HG03565 (cell line): ENCODE measurements at regions not wholly inside any gene's neighbourhood (a gene's known extent, or its start where the extent isn't known, plus 50 kb on each side); places are given as distances from the start of the nearest gene placed in this dataset.

Source experiments
- ATAC-seq: cut with Tn5 transposase; IDR thresholded peaks from one replicate; pipeline ENCODE4 v1.9.1; 2021; ENCODE audit warnings: mild to moderate bottlenecking, moderate library complexity; ENCODE audit not compliant: unreplicated experiment

DNA sequence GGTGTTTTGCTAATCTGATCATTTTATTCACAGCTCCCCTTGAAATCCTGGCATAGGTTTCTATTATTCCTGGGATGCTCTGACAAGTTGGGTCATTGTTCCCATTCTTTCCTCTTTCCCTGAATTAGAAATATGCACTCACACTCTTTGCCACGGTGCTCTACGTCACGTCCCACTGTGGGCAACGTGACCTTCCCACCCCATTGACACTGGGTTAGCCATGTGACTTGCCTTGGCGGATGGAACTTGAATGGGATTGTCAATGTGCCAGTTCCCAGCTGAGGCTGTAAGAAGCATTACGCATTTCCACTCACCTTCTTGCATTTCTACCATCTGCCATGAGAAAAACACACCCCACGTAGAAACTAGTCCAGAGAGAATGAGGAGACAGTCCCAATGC, 492.4 kb downstream of the SHISA9 start:
- ATAC-seq, result no peak

DNA sequence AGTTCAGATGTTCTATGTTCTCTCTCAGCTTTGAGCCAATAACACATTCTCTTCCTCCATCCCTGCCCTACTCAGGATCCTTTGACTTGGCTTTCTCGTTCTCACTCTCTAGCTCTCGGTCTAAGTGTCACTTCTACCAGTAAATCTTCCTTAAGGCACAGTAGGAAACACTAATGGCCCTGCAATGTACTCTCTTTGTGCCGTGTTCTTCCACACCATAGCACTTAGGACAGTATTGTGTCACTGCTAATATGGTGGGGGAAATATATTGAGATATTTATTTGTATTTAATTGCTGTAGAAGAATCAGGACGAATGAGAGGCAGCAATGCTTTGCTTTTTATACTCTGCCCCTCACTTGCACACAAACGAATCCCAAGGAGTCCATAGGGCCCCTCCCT, 493.1 kb downstream of the SHISA9 start:
- ATAC-seq, result no peak

GRCh38 chr16:13397126-13397525, 495.7 kb downstream of the SHISA9 start:
- ATAC-seq, result no peak

- no peak for ATAC-seq
Measured at GRCh38 chr16:13401641-13402040, 500.2 kb downstream of the SHISA9 start.

GRCh38 chr16:13402601-13403000, 501.2 kb downstream of the SHISA9 start:
- no peak for ATAC-seq

DNA sequence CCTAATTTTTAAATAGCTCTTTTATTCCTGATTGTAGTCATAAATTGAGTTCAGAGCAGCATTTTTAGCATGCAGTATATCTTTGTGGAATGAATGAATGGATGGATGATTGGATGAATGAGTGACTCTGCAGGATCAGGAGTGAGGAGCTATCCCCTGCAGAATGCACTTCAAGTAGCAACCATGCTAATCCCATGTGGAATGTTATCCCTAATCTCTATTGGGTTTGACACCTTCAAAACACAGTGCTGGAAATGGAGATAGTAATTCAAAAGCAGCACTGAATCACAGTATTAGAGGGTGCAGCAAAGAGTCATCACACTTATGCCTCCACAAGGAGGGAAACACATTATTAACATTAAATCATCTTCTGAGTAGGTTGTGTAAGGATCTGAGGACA, 501.9 kb downstream of the SHISA9 start:
- ATAC-seq, result no peak

GRCh38 chr16:13414154-13414553, 505.8 kb upstream of the ERCC4 start:
- ATAC-seq, result no peak

GRCh38 chr16:13419589-13419988, 500.4 kb upstream of the ERCC4 start:
- no peak for ATAC-seq

DNA sequence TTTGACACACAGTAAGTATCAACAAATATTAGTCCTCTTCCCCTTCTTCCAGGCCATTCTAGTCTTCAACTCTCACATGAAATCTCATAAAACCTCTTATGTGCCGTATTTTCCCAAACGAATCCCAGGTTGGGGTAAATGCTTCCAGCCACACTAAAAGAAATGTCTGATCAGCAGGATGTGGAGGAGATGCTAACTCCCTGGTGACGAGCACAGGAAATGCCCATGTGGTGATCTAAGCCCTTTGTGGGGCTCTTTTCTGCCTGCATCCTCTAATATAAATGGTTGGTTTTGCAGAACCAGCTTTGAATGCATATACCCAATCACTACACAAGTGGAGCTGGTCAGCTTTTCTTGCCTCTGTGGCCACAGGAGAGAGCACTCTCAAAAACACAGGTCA, 498.2 kb upstream of the ERCC4 start:
- no peak for ATAC-seq

GRCh38 chr16:13425836-13426235, 494.1 kb upstream of the ERCC4 start:
- no peak for ATAC-seq

DNA sequence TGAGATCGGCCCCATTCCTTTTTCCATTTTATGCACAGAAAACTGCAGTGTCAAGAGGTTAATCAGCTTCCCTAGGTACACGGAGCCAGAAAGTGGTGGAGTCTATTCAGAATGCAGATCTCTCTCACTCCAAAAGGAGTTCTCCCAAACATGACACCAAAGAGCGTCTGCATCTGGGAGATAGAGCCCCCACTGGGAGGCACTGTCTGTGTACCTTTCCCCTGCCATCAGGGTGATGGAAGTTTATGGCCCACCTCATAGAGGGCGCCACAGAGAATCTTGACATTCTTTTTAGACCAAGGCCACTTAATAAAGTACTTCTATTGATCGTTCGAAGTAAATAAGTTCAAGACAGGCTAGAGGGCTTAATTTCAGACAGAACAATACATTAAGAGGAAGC, 493.7 kb upstream of the ERCC4 start:
- ATAC-seq, result no peak

- ATAC-seq, result no peak
Measured at GRCh38 chr16:13426736-13427135, 493.2 kb upstream of the ERCC4 start.

GRCh38 chr16:13427943-13428342, 492.0 kb upstream of the ERCC4 start:
- no peak for ATAC-seq

GRCh38 chr16:13429416-13429815, 490.5 kb upstream of the ERCC4 start:
- no peak for ATAC-seq

- no peak for ATAC-seq
Measured at GRCh38 chr16:13435415-13435814, 484.5 kb upstream of the ERCC4 start.

GRCh38 chr16:13435873-13436474, 484.0 kb upstream of the ERCC4 start:
- ATAC-seq, result no peak

- peak; percentile 56 for ATAC-seq
Measured at GRCh38 chr16:13436641-13437412, 483.1 kb upstream of the ERCC4 start.

DNA sequence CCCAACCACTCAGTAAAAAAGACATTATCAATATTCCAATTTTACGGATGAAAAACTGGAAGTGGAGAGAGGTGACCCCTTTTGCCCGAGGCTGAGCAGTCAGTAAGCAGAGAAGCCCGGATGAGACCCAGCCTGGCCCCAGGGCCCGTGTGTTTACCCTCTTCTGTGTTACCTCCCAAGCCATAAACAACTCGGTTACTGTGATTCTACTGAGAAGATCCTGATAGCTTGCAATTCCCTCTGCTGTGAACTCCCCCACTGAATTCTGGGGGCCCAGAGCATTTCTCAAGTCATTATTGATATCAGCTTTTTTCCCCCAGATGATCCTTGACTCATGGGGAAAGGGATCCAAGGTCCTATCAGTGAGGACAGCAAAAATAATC, 482.6 kb upstream of the ERCC4 start:
- no peak for ATAC-seq

- no peak for ATAC-seq
Measured at GRCh38 chr16:13438064-13438463, 481.9 kb upstream of the ERCC4 start.

GRCh38 chr16:13439766-13440165, 480.2 kb upstream of the ERCC4 start:
- no peak for ATAC-seq

DNA sequence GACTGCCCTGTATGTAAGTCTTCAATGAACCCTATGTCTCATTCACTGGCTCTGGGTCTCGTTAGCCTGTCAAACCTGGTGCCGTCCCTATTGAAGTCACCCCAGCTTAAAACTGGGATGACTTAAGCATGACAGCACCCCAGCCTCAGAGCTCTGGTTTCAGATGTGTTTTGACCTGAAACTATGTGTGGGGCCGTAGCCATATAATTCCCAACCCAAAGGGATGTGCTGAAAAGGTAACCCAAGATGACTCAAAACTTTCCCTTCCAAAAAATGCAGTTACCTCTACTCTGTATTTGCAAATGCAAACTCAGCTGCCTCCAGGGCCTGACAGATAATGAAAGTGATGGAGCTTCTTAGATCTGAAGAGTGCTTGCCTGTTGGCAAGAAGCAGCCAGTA, 478.3 kb upstream of the ERCC4 start:
- peak; percentile 59 for ATAC-seq

DNA sequence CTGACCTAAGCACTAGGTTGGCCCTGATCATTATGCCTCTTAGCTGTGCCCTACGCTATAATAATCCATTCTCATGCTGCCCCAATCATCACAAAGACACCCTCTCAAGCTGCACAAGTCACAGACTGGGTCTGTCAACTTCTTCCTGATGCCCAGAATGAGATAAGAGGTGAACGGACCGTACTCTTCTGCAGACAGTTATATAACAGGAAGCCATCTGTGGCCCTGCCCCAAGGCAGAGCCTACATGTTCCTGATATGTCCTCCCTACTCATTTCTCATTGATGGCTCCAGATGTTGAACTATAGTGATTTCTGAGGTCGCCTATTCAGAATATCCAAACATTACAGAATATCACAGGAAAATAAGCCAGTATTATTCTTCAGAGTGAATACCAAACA, 471.6 kb upstream of the ERCC4 start:
- no peak for ATAC-seq

- ATAC-seq, result no peak
Measured at GRCh38 chr16:13453325-13453724, 466.6 kb upstream of the ERCC4 start.
